ENCODE measurements at regions not wholly inside any gene's neighbourhood (a gene's known extent, or its start where the extent isn't known, plus 50 kb on each side); places are given as distances from the start of the nearest gene placed in this dataset.

GRCh38 chrY:21240662-21241310, 270.4 kb upstream of the RBMY1B start:
- H3K4me3 Mint-ChIP-seq = peak overlapping the region; percentile 56
- H3K27ac Mint-ChIP-seq = peak overlapping the region; percentile 99
- DNase-seq = peak; percentile 45
- intact Hi-C loops (cut with micrococcal nuclease) = loop anchor here (1.0 to 10.0 kb wide), 8 partner anchors 8 to 663 kb away; partner anchors contain the start of gene EIF1AY
- H3K4me1 Mint-ChIP-seq = peaks cover 35% of the 10 kb centered on the region
- H3K9me3 Mint-ChIP-seq = no peaks in the 10 kb centered on the region
- H3K36me3 Mint-ChIP-seq (ENCODE audit: low read depth) = peaks cover 32% of the 10 kb centered on the region
- no peaks in the 10 kb centered on the region for H3K27me3 Mint-ChIP-seq

GRCh38 chrY:21242793-21243192, 268.3 kb upstream of the RBMY1B start:
- Mint-ChIP-seq H3K27ac (peak overlapping the region; percentile 99), H3K4me1 (peaks cover 47% of the 10 kb centered on the region), H3K36me3 (ENCODE audit: low read depth) (peaks cover 27% of the 10 kb centered on the region), H3K4me3 (peak overlapping the region; percentile 41), H3K27me3 (no peaks in the 10 kb centered on the region), H3K9me3 (no peaks in the 10 kb centered on the region)
- no peak for DNase-seq
- intact Hi-C loops (cut with micrococcal nuclease) = loop anchor here (5.0 to 10.0 kb wide), 6 partner anchors 105 to 665 kb away; partner anchors contain the start of gene EIF1AY

GRCh38 chrY:21246780-21247179, 264.4 kb upstream of the RBMY1B start:
- peaks cover 12% of the 10 kb centered on the region for H3K36me3 Mint-ChIP-seq (ENCODE audit: low read depth)
- H3K4me3 Mint-ChIP-seq = no peak overlapping the region
- intact Hi-C loops (cut with micrococcal nuclease) = loop anchor here (5.0 to 10.0 kb wide), 3 partner anchors 64 to 252 kb away; no protein-coding TSS in a partner anchor
- H3K4me1 Mint-ChIP-seq = peaks cover 58% of the 10 kb centered on the region
- no peaks in the 10 kb centered on the region for H3K27me3 Mint-ChIP-seq
- peak overlapping the region; percentile 30 for H3K27ac Mint-ChIP-seq
- H3K9me3 Mint-ChIP-seq = no peaks in the 10 kb centered on the region
- DNase-seq = peak; percentile 48

GRCh38 chrY:21248591-21248990, 262.5 kb upstream of the RBMY1B start:
- H3K4me3 Mint-ChIP-seq = peak overlapping the region; percentile 85
- intact Hi-C loops (cut with micrococcal nuclease) = loop anchor here (1.0 to 10.0 kb wide), 5 partner anchors 8 to 254 kb away; no protein-coding TSS in a partner anchor
- peak; percentile 68 for DNase-seq

GRCh38 chrY:21253455-21254248, 257.5 kb upstream of the RBMY1B start:
- Mint-ChIP-seq H3K4me1 (peaks cover 37% of the 10 kb centered on the region), H3K36me3 (ENCODE audit: low read depth) (peaks cover 3% of the 10 kb centered on the region), H3K27me3 (no peaks in the 10 kb centered on the region), H3K9me3 (no peaks in the 10 kb centered on the region), H3K27ac (peak overlapping the region; percentile 85), H3K4me3 (peak overlapping the region; percentile 71)
- intact Hi-C loops (cut with micrococcal nuclease) = no loop called here
- no peak for DNase-seq

More at GRCh38 chrY:21248591-21248990, 262.5 kb upstream of the RBMY1B start:
- H3K4me1 Mint-ChIP-seq = peaks cover 52% of the 10 kb centered on the region
- H3K27me3 Mint-ChIP-seq = no peaks in the 10 kb centered on the region
- H3K36me3 Mint-ChIP-seq (ENCODE audit: low read depth) = peaks cover 6% of the 10 kb centered on the region
- H3K27ac Mint-ChIP-seq = peak overlapping the region; percentile 98
- H3K9me3 Mint-ChIP-seq = no peaks in the 10 kb centered on the region

- Mint-ChIP-seq H3K4me3 (peak overlapping the region; percentile 84), H3K27ac (peak overlapping the region; percentile 90), H3K9me3 (no peaks in the 10 kb centered on the region), H3K36me3 (ENCODE audit: low read depth) (peaks cover 3% of the 10 kb centered on the region), H3K4me1 (peaks cover 30% of the 10 kb centered on the region), H3K27me3 (no peaks in the 10 kb centered on the region)
- intact Hi-C loops (cut with micrococcal nuclease) = no loop called here
- no peak for DNase-seq
Measured at GRCh38 chrY:21254476-21254875, 256.7 kb upstream of the RBMY1B start.

GRCh38 chrY:21256820-21257219, 254.3 kb upstream of the RBMY1B start:
- no peaks in the 10 kb centered on the region for H3K9me3 Mint-ChIP-seq
- peaks cover 23% of the 10 kb centered on the region for H3K4me1 Mint-ChIP-seq
- intact Hi-C loops (cut with micrococcal nuclease) = loop anchor here (1.0 to 2.0 kb wide), 4 partner anchors 9 to 682 kb away; partner anchors contain the start of gene EIF1AY
- DNase-seq = no peak
- H3K4me3 Mint-ChIP-seq = peak overlapping the region; percentile 77
- peak overlapping the region; percentile 85 for H3K27ac Mint-ChIP-seq
- no peaks in the 10 kb centered on the region for H3K27me3 Mint-ChIP-seq
- H3K36me3 Mint-ChIP-seq (ENCODE audit: low read depth) = peaks cover 3% of the 10 kb centered on the region

GRCh38 chrY:21259707-21260106, 251.4 kb upstream of the RBMY1B start:
- Mint-ChIP-seq H3K4me3 (no peak overlapping the region), H3K27me3 (no peaks in the 10 kb centered on the region), H3K4me1 (peaks cover 16% of the 10 kb centered on the region), H3K9me3 (no peaks in the 10 kb centered on the region), H3K36me3 (ENCODE audit: low read depth) (no peaks in the 10 kb centered on the region), H3K27ac (peak overlapping the region; percentile 53)
- DNase-seq = no peak
- intact Hi-C loops (cut with micrococcal nuclease) = loop anchor here (5.0 kb wide), 1 partner anchor 702 kb away; no protein-coding TSS in a partner anchor

GRCh38 chrY:21260325-21260724, 250.8 kb upstream of the RBMY1B start:
- no peak overlapping the region for H3K4me3 Mint-ChIP-seq
- no peaks in the 10 kb centered on the region for H3K36me3 Mint-ChIP-seq (ENCODE audit: low read depth)
- peak overlapping the region; percentile 51 for H3K27ac Mint-ChIP-seq
- intact Hi-C loops (cut with micrococcal nuclease) = loop anchor here (5.0 kb wide), 1 partner anchor 703 kb away; no protein-coding TSS in a partner anchor
- peak; percentile 63 for DNase-seq
- no peaks in the 10 kb centered on the region for H3K27me3 Mint-ChIP-seq
- H3K4me1 Mint-ChIP-seq = peaks cover 16% of the 10 kb centered on the region
- no peaks in the 10 kb centered on the region for H3K9me3 Mint-ChIP-seq

- Mint-ChIP-seq H3K36me3 (ENCODE audit: low read depth) (no peaks in the 10 kb centered on the region), H3K27ac (no peak overlapping the region), H3K27me3 (no peaks in the 10 kb centered on the region), H3K9me3 (no peaks in the 10 kb centered on the region), H3K4me3 (no peak overlapping the region), H3K4me1 (peaks cover 15% of the 10 kb centered on the region)
- intact Hi-C loops (cut with micrococcal nuclease) = loop anchor here (5.0 kb wide), 1 partner anchor 704 kb away; no protein-coding TSS in a partner anchor
- DNase-seq = no peak
Measured at GRCh38 chrY:21261158-21261557, 250.0 kb upstream of the RBMY1B start.

GRCh38 chrY:21266751-21267150, 244.4 kb upstream of the RBMY1B start:
- no peaks in the 10 kb centered on the region for H3K27me3 Mint-ChIP-seq
- intact Hi-C loops (cut with micrococcal nuclease) = no loop called here
- peaks cover 2% of the 10 kb centered on the region for H3K36me3 Mint-ChIP-seq (ENCODE audit: low read depth)
- H3K4me3 Mint-ChIP-seq = no peak overlapping the region
- H3K9me3 Mint-ChIP-seq = no peaks in the 10 kb centered on the region
- no peak for DNase-seq
- no peaks in the 10 kb centered on the region for H3K4me1 Mint-ChIP-seq
- no peak overlapping the region for H3K27ac Mint-ChIP-seq

- H3K9me3 Mint-ChIP-seq = no peaks in the 10 kb centered on the region
- no peak for DNase-seq
- intact Hi-C loops (cut with micrococcal nuclease) = no loop called here
- H3K36me3 Mint-ChIP-seq (ENCODE audit: low read depth) = peaks cover 2% of the 10 kb centered on the region
- no peak overlapping the region for H3K27ac Mint-ChIP-seq
- H3K4me1 Mint-ChIP-seq = no peaks in the 10 kb centered on the region
- no peak overlapping the region for H3K4me3 Mint-ChIP-seq
- no peaks in the 10 kb centered on the region for H3K27me3 Mint-ChIP-seq
Measured at GRCh38 chrY:21267164-21267563, 244.0 kb upstream of the RBMY1B start.

- no peak for DNase-seq
- H3K36me3 Mint-ChIP-seq (ENCODE audit: low read depth) = no peaks in the 10 kb centered on the region
- no peak overlapping the region for H3K27ac Mint-ChIP-seq
- no peaks in the 10 kb centered on the region for H3K9me3 Mint-ChIP-seq
- no peaks in the 10 kb centered on the region for H3K4me1 Mint-ChIP-seq
- intact Hi-C loops (cut with micrococcal nuclease) = no loop called here
- H3K27me3 Mint-ChIP-seq = peaks cover 5% of the 10 kb centered on the region
- no peak overlapping the region for H3K4me3 Mint-ChIP-seq
Measured at GRCh38 chrY:21287769-21288168, 223.4 kb upstream of the RBMY1B start.

- no peak overlapping the region for H3K27ac Mint-ChIP-seq
- H3K27me3 Mint-ChIP-seq = peaks cover 4% of the 10 kb centered on the region
- H3K36me3 Mint-ChIP-seq (ENCODE audit: low read depth) = no peaks in the 10 kb centered on the region
- intact Hi-C loops (cut with micrococcal nuclease) = no loop called here
- no peak for DNase-seq
- H3K9me3 Mint-ChIP-seq = no peaks in the 10 kb centered on the region
- no peaks in the 10 kb centered on the region for H3K4me1 Mint-ChIP-seq
- H3K4me3 Mint-ChIP-seq = no peak overlapping the region
Measured at GRCh38 chrY:21288908-21289307, 222.2 kb upstream of the RBMY1B start.

Data from activated CD4-positive, alpha-beta T cell treated with anti-CD3 and anti-CD28 coated beads, Interleukin-2, amount 10 ng/mL, durations not matched to agents 24 days and 14 days (primary cell).